Right lung (tissue), 2 donors: ENCODE measurements at regions not wholly inside any gene's neighbourhood (a gene's known extent, or its start where the extent isn't known, plus 50 kb on each side); places are given as distances from the start of the nearest gene placed in this dataset.

Source experiments
- DNase-seq, 2 donors: peaks; one replicate each; pipeline ENCODE4 v3.0.0-alpha.2; 2013

- DNase-seq: no peak
Measured at GRCh38 chr7:27459021-27459730, 203.5 kb downstream of the HIBADH start.

- no peak for DNase-seq
Measured at GRCh38 chr7:27459731-27460053, 203.0 kb downstream of the HIBADH start.

- no peak for DNase-seq
Measured at GRCh38 chr7:27462575-27463270, 200.0 kb downstream of the HIBADH start.

GRCh38 chr7:27464970-27465369 is 197.7 kb downstream of the HIBADH start:
- no peak for DNase-seq

- no peak for DNase-seq
Measured at GRCh38 chr7:27466703-27467102, 196.0 kb downstream of the HIBADH start.

GRCh38 chr7:27472043-27472442 is 190.6 kb downstream of the HIBADH start:
- no peak for DNase-seq
